B cell (primary cell): ENCODE measurements at regions not wholly inside any gene's neighbourhood (a gene's known extent, or its start where the extent isn't known, plus 50 kb on each side); places are given as distances from the start of the nearest gene placed in this dataset.

ENCODE experiments used
- EZH2 ChIP-seq: IDR thresholded peaks from 2 replicates; pipeline ENCODE4 v1.6.1; 2012; ENCODE audit warnings: borderline replicate concordance, low read depth, mild to moderate bottlenecking, moderate library complexity, low read length; ENCODE audit not compliant: insufficient read depth, poor library complexity, severe bottlenecking
- TF ChIP-seq, protein P1 (sequence below): fragments of 200-600 bp; IDR thresholded peaks from one replicate; pipeline ENCODE4 v1.8.0; 2022; ENCODE audit warnings: antibody characterized with exemption, mild to moderate bottlenecking

DNA sequence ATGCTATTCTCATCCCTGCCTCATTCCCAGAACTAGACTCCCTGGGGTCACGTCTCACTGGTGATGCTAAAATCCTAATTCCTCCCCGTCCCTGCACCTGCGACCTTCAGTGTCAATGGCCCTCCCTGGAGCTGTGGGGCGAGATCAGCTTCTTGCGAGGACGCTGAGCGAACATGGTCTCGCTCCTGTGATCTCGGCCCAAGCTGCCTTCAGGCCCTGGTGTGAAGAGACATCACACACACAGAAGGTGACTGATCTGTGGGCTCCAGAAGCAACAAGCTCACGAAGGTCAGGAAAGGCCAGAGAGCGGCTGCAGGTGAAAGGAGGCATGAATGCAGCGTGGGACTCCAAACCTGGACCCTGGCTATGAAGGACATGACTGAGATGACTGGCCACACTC, 139.5 kb upstream of the CST7 start:
- TF ChIP-seq, protein P1, sequence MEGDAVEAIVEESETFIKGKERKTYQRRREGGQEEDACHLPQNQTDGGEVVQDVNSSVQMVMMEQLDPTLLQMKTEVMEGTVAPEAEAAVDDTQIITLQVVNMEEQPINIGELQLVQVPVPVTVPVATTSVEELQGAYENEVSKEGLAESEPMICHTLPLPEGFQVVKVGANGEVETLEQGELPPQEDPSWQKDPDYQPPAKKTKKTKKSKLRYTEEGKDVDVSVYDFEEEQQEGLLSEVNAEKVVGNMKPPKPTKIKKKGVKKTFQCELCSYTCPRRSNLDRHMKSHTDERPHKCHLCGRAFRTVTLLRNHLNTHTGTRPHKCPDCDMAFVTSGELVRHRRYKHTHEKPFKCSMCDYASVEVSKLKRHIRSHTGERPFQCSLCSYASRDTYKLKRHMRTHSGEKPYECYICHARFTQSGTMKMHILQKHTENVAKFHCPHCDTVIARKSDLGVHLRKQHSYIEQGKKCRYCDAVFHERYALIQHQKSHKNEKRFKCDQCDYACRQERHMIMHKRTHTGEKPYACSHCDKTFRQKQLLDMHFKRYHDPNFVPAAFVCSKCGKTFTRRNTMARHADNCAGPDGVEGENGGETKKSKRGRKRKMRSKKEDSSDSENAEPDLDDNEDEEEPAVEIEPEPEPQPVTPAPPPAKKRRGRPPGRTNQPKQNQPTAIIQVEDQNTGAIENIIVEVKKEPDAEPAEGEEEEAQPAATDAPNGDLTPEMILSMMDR, result no peak
- no peak for TF ChIP-seq EZH2
